B cell (primary cell): ENCODE measurements at regions not wholly inside any gene's neighbourhood (a gene's known extent, or its start where the extent isn't known, plus 50 kb on each side); places are given as distances from the start of the nearest gene placed in this dataset.

Experiments
- ATAC-seq: fragments of 200-7000 bp; cut with Tn5 transposase; one replicate; pipeline ENCODE4 v1.10.0; 2021; ENCODE audit warnings: low read depth, mild to moderate bottlenecking, moderate number of reproducible peaks, moderate library complexity
- CTCF ChIA-PET: fragments of 350-600 bp; sonication (Branson Sonifier 250); formaldehyde crosslinking; loops from one replicate; lab custom pipeline; 2021; ENCODE audit warnings: antibody characterized with exemption, inconsistent platforms; lab: Charles Lee
- POLR2A ChIA-PET: fragments of 350-600 bp; sonication (Branson Sonifier 250); formaldehyde crosslinking; loops from one replicate; lab custom pipeline; 2021; ENCODE audit warnings: antibody characterized with exemption; lab: Charles Lee
- DNase-seq: peaks from one replicate; pipeline ENCODE4 v3.0.0; 2013
- H2AFZ ChIP-seq: 2 replicates; pipeline ENCODE4 v1.6.1; 2012; ENCODE audit warnings: mild to moderate bottlenecking, low read depth, low read length; ENCODE audit not compliant: insufficient read depth, poor library complexity, severe bottlenecking
- H3K27ac ChIP-seq, 2 donors: 1 replicate in 1 of 2; 2 replicates in 1 of 2; pipeline ENCODE4 v1.5.1; 2012 to 2013; ENCODE audit warnings: low read length in 2 of 2, mild to moderate bottlenecking in 2 of 2, moderate library complexity in 1 of 2
- H3K27me3 ChIP-seq, 4 experiments: fragments of 200-600 bp in 1 of 4; sonication (generic) in 1 of 4; replicated peaks in 1 of 4; 1 replicate in 2 of 4; 2 replicates in 2 of 4; pipeline versions ENCODE4 v1.6.1 to v1.7.0; 2013 to 2016; ENCODE audit warnings: low read length in 3 of 4, mild to moderate bottlenecking in 2 of 4, mixed read lengths in 1 of 4, moderate library complexity in 1 of 4; ENCODE audit not compliant: insufficient read depth in 4 of 4, control insufficient read depth in 3 of 4; ENCODE audit errors: control extremely low read depth in 1 of 4
- H3K36me3 ChIP-seq, 2 experiments: replicated peaks in 1 of 2; 1 replicate in 1 of 2; 2 replicates in 1 of 2; pipeline versions ENCODE4 v1.6.1 to v1.7.1; 2013; ENCODE audit warnings: low read length in 1 of 2; ENCODE audit not compliant: insufficient read depth in 2 of 2, control insufficient read depth in 1 of 2; ENCODE audit errors: control extremely low read depth in 1 of 2, extremely low read depth in 1 of 2
- H3K4me1 ChIP-seq, 2 donors: fragments of 200-600 bp in 1 of 2; sonication (generic) in 1 of 2; 1 replicate in 1 of 2; 2 replicates in 1 of 2; pipeline versions ENCODE4 v1.5.1 to v1.6.1; 2013 to 2017; ENCODE audit warnings: low read length in 2 of 2; ENCODE audit not compliant: control insufficient read depth in 2 of 2, insufficient read depth in 2 of 2
- H3K4me2 ChIP-seq: replicated peaks from 2 replicates; pipeline ENCODE3; 2012; ENCODE audit warnings: mild to moderate bottlenecking, low read depth, low read length; ENCODE audit not compliant: poor library complexity, severe bottlenecking
- H3K4me3 ChIP-seq, 5 experiments: fragments of 200-600 bp in 1 of 5; sonication (generic) in 1 of 5; 1 replicate in 3 of 5; 2 replicates in 2 of 5; pipeline versions ENCODE4 v1.5.1 to v1.7.0; 2011 to 2016; ENCODE audit warnings: low read length in 4 of 5, mild to moderate bottlenecking in 4 of 5, low read depth in 2 of 5, control low read depth in 1 of 5, moderate library complexity in 1 of 5; ENCODE audit not compliant: insufficient read depth in 1 of 5; ENCODE audit errors: control extremely low read depth in 1 of 5, extremely low read depth in 1 of 5
- H3K79me2 ChIP-seq: fragments of 200-600 bp; sonication (generic); one replicate; pipeline ENCODE4 v1.6.0; 2016; ENCODE audit warnings: low read length; ENCODE audit not compliant: control insufficient read depth, insufficient read depth
- H3K9ac ChIP-seq: fragments of 200-600 bp; sonication (generic); 2 replicates; pipeline ENCODE4 v1.6.1; 2017; ENCODE audit warnings: mild to moderate bottlenecking, low read length, moderate library complexity
- H3K9me3 ChIP-seq, 3 donors: one replicate each; pipeline versions ENCODE4 v1.6.1 to v1.7.1; 2013; ENCODE audit warnings: low read length in 2 of 3; ENCODE audit not compliant: control insufficient read depth in 2 of 3, insufficient read depth in 1 of 3; ENCODE audit errors: control extremely low read depth in 1 of 3
- H4K20me1 ChIP-seq: 2 replicates; pipeline ENCODE4 v1.6.0; 2012; ENCODE audit warnings: mild to moderate bottlenecking, low read length; ENCODE audit not compliant: insufficient read depth, control insufficient read depth, poor library complexity, severe bottlenecking
- H3K27ac Mint-ChIP-seq: one replicate; pipeline ENCODE4 v1.8.0; 2021; ENCODE audit warnings: mixed read lengths
- H3K27me3 Mint-ChIP-seq: one replicate; pipeline ENCODE4 v1.8.0; 2021; ENCODE audit warnings: mixed read lengths
- H3K4me1 Mint-ChIP-seq: one replicate; pipeline ENCODE4 v1.8.0; 2021; ENCODE audit warnings: mixed read lengths
- H3K4me3 Mint-ChIP-seq: one replicate; pipeline ENCODE4 v1.8.0; 2021; ENCODE audit warnings: mixed read lengths
- H3K9me3 Mint-ChIP-seq: one replicate; pipeline ENCODE4 v1.8.0; 2022; ENCODE audit warnings: mixed read lengths; ENCODE audit not compliant: insufficient read depth
- CTCF ChIP-seq: fragments of 200-600 bp; IDR thresholded peaks from one replicate; pipeline ENCODE4 v1.8.0; 2022; ENCODE audit warnings: antibody characterized with exemption, mild to moderate bottlenecking
- EZH2 ChIP-seq: IDR thresholded peaks from 2 replicates; pipeline ENCODE4 v1.6.1; 2012; ENCODE audit warnings: borderline replicate concordance, low read depth, mild to moderate bottlenecking, moderate library complexity, low read length; ENCODE audit not compliant: insufficient read depth, poor library complexity, severe bottlenecking
- WGBS: methylation state at CpG from one replicate; pipeline ENCODE4 v1.1.5; 2013; ENCODE audit warnings: missing lambda C conversion rate; ENCODE audit not compliant: insufficient coverage; 5-methylcytosine and 5-hydroxymethylcytosine counted together
- intact Hi-C: fragments of 100-400 bp; cut with micrococcal nuclease; formaldehyde crosslinking; loops from one replicate; pipeline ENCODE4 v1.10.0; 2022

- ChIA-PET POLR2A (no interaction called here), CTCF (no interaction called here)
- ATAC-seq, result no peak
- H4K20me1 ChIP-seq, result no peaks in the 10 kb centered on the region
- peaks cover 8% of the 10 kb centered on the region for H3K9me3 Mint-ChIP-seq
- H3K27me3 ChIP-seq, result no peaks in the 10 kb centered on the region
- TF ChIP-seq CTCF (no peak), EZH2 (no peak)
- DNase-seq, result no peak
- H3K9me3 ChIP-seq, result peaks cover 3 to 4% (median 3%) of the 10 kb centered on the region in 3 donors
- H3K79me2 ChIP-seq, result no peaks in the 10 kb centered on the region
- peaks cover 9% of the 10 kb centered on the region for H3K4me1 Mint-ChIP-seq
- no peak overlapping the region for H3K27ac ChIP-seq
- H3K4me2 ChIP-seq, result no peak overlapping the region
- peaks cover 0 to 1% of the 10 kb centered on the region in 2 experiments for H3K36me3 ChIP-seq
- 11% methylated on average over 1 of the region's 1 CpG for WGBS
- intact Hi-C loops, result no loop called here
- no peak overlapping the region for H2AFZ ChIP-seq
- H3K4me3 Mint-ChIP-seq, result no peak overlapping the region
- H3K4me1 ChIP-seq, result peaks cover 8 to 9% of the 10 kb centered on the region in 2 donors
- no peak overlapping the region for H3K9ac ChIP-seq
- H3K27ac Mint-ChIP-seq, result no peak overlapping the region
- no peak overlapping the region for H3K4me3 ChIP-seq
- H3K27me3 Mint-ChIP-seq, result no peaks in the 10 kb centered on the region
Observed at GRCh38 chr20:16147216-16147615, 426.0 kb downstream of the KIF16B start.

GRCh38 chr20:16145919-16146318, 427.3 kb downstream of the KIF16B start:
- Histone ChIP-seq H3K9ac (no peak overlapping the region), H3K9me3 (peaks cover 3 to 8% (median 4%) of the 10 kb centered on the region in 3 donors), H3K36me3 (peaks cover 0 to 1% of the 10 kb centered on the region in 2 experiments), H3K27ac (no peak overlapping the region), H4K20me1 (no peaks in the 10 kb centered on the region), H3K4me3 (no peak overlapping the region), H3K79me2 (no peaks in the 10 kb centered on the region), H3K27me3 (no peaks in the 10 kb centered on the region), H3K4me2 (no peak overlapping the region), H2AFZ (no peak overlapping the region), H3K4me1 (peaks cover 8 to 9% of the 10 kb centered on the region in 2 donors)
- H3K4me1 Mint-ChIP-seq, result peaks cover 8% of the 10 kb centered on the region
- intact Hi-C loops, result no loop called here
- no peak for DNase-seq
- H3K27ac Mint-ChIP-seq, result no peak overlapping the region
- ATAC-seq, result no peak
- no peak for TF ChIP-seq CTCF
- TF ChIP-seq EZH2, result no peak
- ChIA-PET CTCF (interaction anchor here (0.6 to 1.2 kb wide), 2 partner anchors 13 to 459 kb away, joined by 3 to 4 read pairs; no protein-coding TSS in a partner anchor), POLR2A (no interaction called here)
- no peaks in the 10 kb centered on the region for H3K27me3 Mint-ChIP-seq
- no peak overlapping the region for H3K4me3 Mint-ChIP-seq
- peaks cover 6% of the 10 kb centered on the region for H3K9me3 Mint-ChIP-seq
- 100% methylated on average over 1 of the region's 1 CpG for WGBS
